ENCODE measurements at regions not wholly inside any gene's neighbourhood (a gene's known extent, or its start where the extent isn't known, plus 50 kb on each side); places are given as distances from the start of the nearest gene placed in this dataset.

DNA sequence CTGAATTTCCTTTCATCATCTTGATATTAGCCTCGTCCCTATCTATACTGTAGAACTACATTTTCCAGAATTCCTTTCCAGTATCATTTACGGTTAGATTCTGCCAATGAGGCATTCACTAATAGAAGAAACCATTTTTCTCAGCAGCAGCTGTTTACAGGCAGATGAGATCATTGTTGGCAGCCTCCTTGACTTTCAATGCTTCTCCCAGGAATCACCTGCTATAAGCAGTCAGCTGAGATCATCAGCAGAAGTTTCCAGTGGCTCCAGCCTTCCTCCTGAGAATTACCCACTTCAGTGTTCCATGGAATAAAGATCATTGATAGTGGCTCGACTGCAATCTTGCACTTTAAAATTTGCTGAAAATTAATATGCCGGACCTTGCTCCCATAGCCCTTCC, 157.3 kb upstream of the TET2 start:
- H3K27me3 ChIP-seq (ENCODE audit: insufficient read depth, poor library complexity, severe bottlenecking) = no peaks in the 10 kb centered on the region
- no peak overlapping the region for H3K27ac ChIP-seq (ENCODE audit: poor library complexity, severe bottlenecking)
- ATAC-seq (ENCODE audit: low read depth) (peak; percentile 19; the same call in 1 of the 3 replicates), DNase-seq (ENCODE audit: low spot score) (no peak)
- H3K4me3 ChIP-seq (ENCODE audit: severe bottlenecking) = no peak overlapping the region
- H3K36me3 ChIP-seq (ENCODE audit: low read depth) = no peaks in the 10 kb centered on the region
- no peaks in the 10 kb centered on the region for H3K4me1 ChIP-seq (ENCODE audit: insufficient read depth, poor library complexity, severe bottlenecking)
- TF ChIP-seq CTCF (IDR thresholded peaks at IDR 0.05; ENCODE audit: poor library complexity, severe bottlenecking) = no peak
- no peaks in the 10 kb centered on the region for H3K9me3 ChIP-seq (ENCODE audit: severe bottlenecking)

- H3K9me3 ChIP-seq (ENCODE audit: severe bottlenecking) = no peaks in the 10 kb centered on the region
- H3K27me3 ChIP-seq (ENCODE audit: insufficient read depth, poor library complexity, severe bottlenecking) = no peaks in the 10 kb centered on the region
- DNase-seq (ENCODE audit: low spot score) = no peak
- no peak overlapping the region for H3K27ac ChIP-seq (ENCODE audit: poor library complexity, severe bottlenecking)
- H3K4me3 ChIP-seq (ENCODE audit: severe bottlenecking) = no peak overlapping the region
- no peak for TF ChIP-seq CTCF (IDR thresholded peaks at IDR 0.05; ENCODE audit: poor library complexity, severe bottlenecking)
- H3K4me1 ChIP-seq (ENCODE audit: insufficient read depth, poor library complexity, severe bottlenecking) = no peaks in the 10 kb centered on the region
- H3K36me3 ChIP-seq (ENCODE audit: low read depth) = no peaks in the 10 kb centered on the region
- ATAC-seq (ENCODE audit: low read depth) = no peak
Measured at GRCh38 chr4:105002278-105002677, 144.4 kb upstream of the TET2 start.

DNA sequence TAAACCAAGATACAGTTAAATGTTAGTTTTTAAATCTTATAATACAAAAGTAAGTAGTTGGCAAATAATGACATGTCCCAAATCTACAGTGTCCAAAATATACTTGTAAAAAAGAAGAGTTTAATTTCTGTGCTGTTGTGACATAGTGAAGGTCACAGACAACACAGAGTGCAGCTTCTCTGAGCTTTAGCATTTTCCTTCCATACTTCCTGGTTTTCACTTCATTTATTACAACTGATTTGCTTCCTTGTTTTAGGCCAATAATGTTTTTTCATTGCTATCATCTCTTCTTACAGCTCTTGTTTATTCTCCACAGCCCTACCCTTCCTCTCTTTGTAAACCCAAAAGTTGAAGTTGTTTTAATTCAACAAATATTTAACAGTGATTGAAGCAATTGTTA, 132.4 kb upstream of the TET2 start:
- ATAC-seq (ENCODE audit: low read depth) = no peak
- no peak for TF ChIP-seq CTCF (IDR thresholded peaks at IDR 0.05; ENCODE audit: poor library complexity, severe bottlenecking)
- no peak for DNase-seq (ENCODE audit: low spot score)

DNA sequence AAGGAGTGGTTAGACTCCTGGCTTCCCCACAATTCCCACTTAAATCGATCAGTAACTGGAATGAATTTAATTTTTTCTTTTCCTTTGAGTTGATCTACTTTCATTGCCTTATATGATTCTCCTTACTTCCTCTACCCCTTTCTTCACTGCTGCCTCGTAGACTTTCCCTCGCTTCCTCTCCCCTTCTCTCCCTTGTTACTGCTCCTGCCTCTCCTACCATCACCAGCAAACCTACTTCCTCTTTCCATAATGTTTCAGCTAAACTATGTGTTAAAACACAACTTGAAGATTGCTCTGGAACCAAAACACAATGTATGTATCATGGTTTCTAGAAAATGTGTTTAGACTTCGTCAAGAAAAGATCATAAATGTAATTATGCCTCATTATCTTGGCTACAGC, 132.0 kb upstream of the TET2 start:
- DNase-seq (ENCODE audit: low spot score) = no peak
- no peaks in the 10 kb centered on the region for H3K36me3 ChIP-seq (ENCODE audit: low read depth)
- no peak overlapping the region for H3K4me3 ChIP-seq (ENCODE audit: severe bottlenecking)
- no peaks in the 10 kb centered on the region for H3K27me3 ChIP-seq (ENCODE audit: insufficient read depth, poor library complexity, severe bottlenecking)
- TF ChIP-seq CTCF (IDR thresholded peaks at IDR 0.05; ENCODE audit: poor library complexity, severe bottlenecking) = no peak
- H3K4me1 ChIP-seq (ENCODE audit: insufficient read depth, poor library complexity, severe bottlenecking) = no peaks in the 10 kb centered on the region
- ATAC-seq (ENCODE audit: low read depth) = no peak
- H3K9me3 ChIP-seq (ENCODE audit: severe bottlenecking) = no peaks in the 10 kb centered on the region
- no peak overlapping the region for H3K27ac ChIP-seq (ENCODE audit: poor library complexity, severe bottlenecking)

More for the DNA sequence above, 132.4 kb upstream of the TET2 start:
- no peaks in the 10 kb centered on the region for H3K36me3 ChIP-seq (ENCODE audit: low read depth)
- H3K4me3 ChIP-seq (ENCODE audit: severe bottlenecking) = no peak overlapping the region
- H3K4me1 ChIP-seq (ENCODE audit: insufficient read depth, poor library complexity, severe bottlenecking) = no peaks in the 10 kb centered on the region
- no peaks in the 10 kb centered on the region for H3K27me3 ChIP-seq (ENCODE audit: insufficient read depth, poor library complexity, severe bottlenecking)
- H3K9me3 ChIP-seq (ENCODE audit: severe bottlenecking) = no peaks in the 10 kb centered on the region
- no peak overlapping the region for H3K27ac ChIP-seq (ENCODE audit: poor library complexity, severe bottlenecking)

GRCh38 chr4:105015750-105016149, 130.9 kb upstream of the TET2 start:
- no peaks in the 10 kb centered on the region for H3K9me3 ChIP-seq (ENCODE audit: severe bottlenecking)
- H3K27ac ChIP-seq (ENCODE audit: poor library complexity, severe bottlenecking) = no peak overlapping the region
- DNase-seq (ENCODE audit: low spot score) (no peak), ATAC-seq (ENCODE audit: low read depth) (no peak)
- no peak overlapping the region for H3K4me3 ChIP-seq (ENCODE audit: severe bottlenecking)
- TF ChIP-seq CTCF (IDR thresholded peaks at IDR 0.05; ENCODE audit: poor library complexity, severe bottlenecking) = no peak
- H3K27me3 ChIP-seq (ENCODE audit: insufficient read depth, poor library complexity, severe bottlenecking) = no peaks in the 10 kb centered on the region
- H3K4me1 ChIP-seq (ENCODE audit: insufficient read depth, poor library complexity, severe bottlenecking) = no peaks in the 10 kb centered on the region
- H3K36me3 ChIP-seq (ENCODE audit: low read depth) = no peaks in the 10 kb centered on the region
